ENCODE measurements at regions not wholly inside any gene's neighbourhood (a gene's known extent, or its start where the extent isn't known, plus 50 kb on each side); places are given as distances from the start of the nearest gene placed in this dataset.
"Not testable (repeated sequence)": the region's sequence is repeated elsewhere in the genome, so short reads cannot be mapped to it uniquely, and the experiment has no call there.

GRCh38 chr5:168103018-168103417, 188.4 kb upstream of the WWC1 start:
- H3K27me3 Mint-ChIP-seq, H3K36me3 Mint-ChIP-seq, H3K4me3 Mint-ChIP-seq, H3K4me1 Mint-ChIP-seq, H3K9me3 Mint-ChIP-seq, H3K27ac Mint-ChIP-seq: not testable (repeated sequence)

GRCh38 chr5:168104350-168104749, 187.1 kb upstream of the WWC1 start:
- Mint-ChIP-seq H3K4me3 (no peak overlapping the region), H3K27ac (no peak overlapping the region), H3K4me1 (no peaks in the 10 kb centered on the region), H3K36me3 (no peaks in the 10 kb centered on the region), H3K9me3 (no peaks in the 10 kb centered on the region), H3K27me3 (peaks cover 3% of the 10 kb centered on the region)

- Mint-ChIP-seq H3K4me3 (no peak overlapping the region), H3K9me3 (no peaks in the 10 kb centered on the region), H3K27me3 (peaks cover 3% of the 10 kb centered on the region), H3K27ac (no peak overlapping the region), H3K4me1 (no peaks in the 10 kb centered on the region), H3K36me3 (no peaks in the 10 kb centered on the region)
Observed at GRCh38 chr5:168104811-168105481, 186.5 kb upstream of the WWC1 start.

GRCh38 chr5:168106008-168106761, 185.3 kb upstream of the WWC1 start:
- H3K27ac Mint-ChIP-seq: no peak overlapping the region
- H3K4me3 Mint-ChIP-seq: no peak overlapping the region
- H3K36me3 Mint-ChIP-seq: no peaks in the 10 kb centered on the region
- H3K9me3 Mint-ChIP-seq: no peaks in the 10 kb centered on the region
- H3K4me1 Mint-ChIP-seq: no peaks in the 10 kb centered on the region
- peaks cover 7% of the 10 kb centered on the region for H3K27me3 Mint-ChIP-seq

GRCh38 chr5:168109441-168109840, 182.0 kb upstream of the WWC1 start:
- H3K9me3 Mint-ChIP-seq: no peaks in the 10 kb centered on the region
- H3K4me3 Mint-ChIP-seq: no peak overlapping the region
- no peaks in the 10 kb centered on the region for H3K36me3 Mint-ChIP-seq
- no peaks in the 10 kb centered on the region for H3K4me1 Mint-ChIP-seq
- no peak overlapping the region for H3K27ac Mint-ChIP-seq
- peaks cover 12% of the 10 kb centered on the region for H3K27me3 Mint-ChIP-seq

- Mint-ChIP-seq H3K27ac (no peak overlapping the region), H3K27me3 (peaks cover 9% of the 10 kb centered on the region), H3K4me1 (no peaks in the 10 kb centered on the region)
Observed at GRCh38 chr5:168110384-168110783, 181.1 kb upstream of the WWC1 start.

GRCh38 chr5:168110870-168111832, 180.3 kb upstream of the WWC1 start:
- H3K36me3 Mint-ChIP-seq: no peaks in the 10 kb centered on the region
- no peaks in the 10 kb centered on the region for H3K9me3 Mint-ChIP-seq
- peaks cover 9% of the 10 kb centered on the region for H3K27me3 Mint-ChIP-seq
- no peak overlapping the region for H3K27ac Mint-ChIP-seq
- no peak overlapping the region for H3K4me3 Mint-ChIP-seq
- no peaks in the 10 kb centered on the region for H3K4me1 Mint-ChIP-seq

More at GRCh38 chr5:168110384-168110783, 181.1 kb upstream of the WWC1 start:
- Mint-ChIP-seq H3K36me3 (no peaks in the 10 kb centered on the region), H3K4me3 (no peak overlapping the region), H3K9me3 (no peaks in the 10 kb centered on the region)

- Mint-ChIP-seq H3K4me1 (no peaks in the 10 kb centered on the region), H3K36me3 (no peaks in the 10 kb centered on the region), H3K27ac (no peak overlapping the region), H3K27me3 (peaks cover 9% of the 10 kb centered on the region), H3K4me3 (no peak overlapping the region), H3K9me3 (no peaks in the 10 kb centered on the region)
Observed at GRCh38 chr5:168114444-168115017, 176.9 kb upstream of the WWC1 start.

GRCh38 chr5:168117469-168117868, 174.0 kb upstream of the WWC1 start:
- H3K27me3 Mint-ChIP-seq: peaks cover 2% of the 10 kb centered on the region
- H3K27ac Mint-ChIP-seq: no peak overlapping the region
- H3K36me3 Mint-ChIP-seq: no peaks in the 10 kb centered on the region
- no peak overlapping the region for H3K4me3 Mint-ChIP-seq
- H3K9me3 Mint-ChIP-seq: no peaks in the 10 kb centered on the region
- no peaks in the 10 kb centered on the region for H3K4me1 Mint-ChIP-seq

GRCh38 chr5:168118042-168118668, 173.3 kb upstream of the WWC1 start:
- Mint-ChIP-seq H3K4me3 (no peak overlapping the region), H3K27ac (no peak overlapping the region), H3K36me3 (no peaks in the 10 kb centered on the region), H3K9me3 (no peaks in the 10 kb centered on the region), H3K4me1 (no peaks in the 10 kb centered on the region), H3K27me3 (no peaks in the 10 kb centered on the region)

GRCh38 chr5:168120401-168121137, 170.9 kb upstream of the WWC1 start:
- Mint-ChIP-seq H3K27me3 (no peaks in the 10 kb centered on the region), H3K27ac (no peak overlapping the region), H3K9me3 (no peaks in the 10 kb centered on the region), H3K36me3 (no peaks in the 10 kb centered on the region), H3K4me3 (no peak overlapping the region), H3K4me1 (no peaks in the 10 kb centered on the region)

GRCh38 chr5:168121138-168121494, 170.3 kb upstream of the WWC1 start:
- H3K9me3 Mint-ChIP-seq: no peaks in the 10 kb centered on the region
- H3K27me3 Mint-ChIP-seq: no peaks in the 10 kb centered on the region
- H3K27ac Mint-ChIP-seq: no peak overlapping the region
- no peak overlapping the region for H3K4me3 Mint-ChIP-seq
- no peaks in the 10 kb centered on the region for H3K36me3 Mint-ChIP-seq
- H3K4me1 Mint-ChIP-seq: no peaks in the 10 kb centered on the region

GRCh38 chr5:168123631-168124528, 167.6 kb upstream of the WWC1 start:
- no peaks in the 10 kb centered on the region for H3K36me3 Mint-ChIP-seq
- no peak overlapping the region for H3K4me3 Mint-ChIP-seq
- H3K4me1 Mint-ChIP-seq: no peaks in the 10 kb centered on the region
- H3K27ac Mint-ChIP-seq: no peak overlapping the region
- H3K9me3 Mint-ChIP-seq: no peaks in the 10 kb centered on the region
- H3K27me3 Mint-ChIP-seq: no peaks in the 10 kb centered on the region
